ENCODE measurements at regions not wholly inside any gene's neighbourhood (a gene's known extent, or its start where the extent isn't known, plus 50 kb on each side); places are given as distances from the start of the nearest gene placed in this dataset.

- CTCF ChIA-PET = no interaction called here
- no peak for DNase-seq (ENCODE audit: low read depth, low spot score)
- POLR2A ChIA-PET = no interaction called here
- H3K4me2 ChIP-seq (ENCODE audit: insufficient read depth, low read length) = no peak overlapping the region
- H3K79me2 ChIP-seq (ENCODE audit: control insufficient read depth, insufficient read depth, low read length) = no peaks in the 10 kb centered on the region
- no peaks in the 10 kb centered on the region for H3K36me3 ChIP-seq (ENCODE audit: control insufficient read depth in 2 of 2, extremely low read depth in 1 of 2, insufficient read depth in 2 of 2, low read length in 2 of 2)
- FAIRE-seq = no peak
- H3K27me3 ChIP-seq (ENCODE audit: control insufficient read depth in 2 of 2, insufficient read depth in 2 of 2, low read length in 2 of 2) = no peaks in the 10 kb centered on the region
- H3K27ac ChIP-seq (ENCODE audit: insufficient read depth, low read depth, low read length) = no peak overlapping the region
- no peaks in the 10 kb centered on the region for H3K9me3 ChIP-seq (replicated peaks; ENCODE audit: control insufficient read depth, insufficient read depth, low read length)
- no peaks in the 10 kb centered on the region for H3K9me1 ChIP-seq (replicated peaks; ENCODE audit: control insufficient read depth, extremely low read depth, insufficient read depth, low read length)
- dilution Hi-C loops (cut with MboI; ENCODE audit: extremely low pct_ligation_motif_present, low sequenced_read_pairs) (no loop called here), intact Hi-C loops (cut with micrococcal nuclease) (no loop called here)
- no TSS peak for BruUV-seq (replicated peaks)
- H2AFZ ChIP-seq (ENCODE audit: low read depth, low read length) = no peak overlapping the region
- H3K4me3 ChIP-seq (replicated peaks in 1 of 3; ENCODE audit: insufficient read depth in 1 of 3, low read depth in 1 of 3, low read length in 3 of 3) = no peak overlapping the region
- TF ChIP-seq FOS (IDR thresholded peaks at IDR 0.05; ENCODE audit: borderline replicate concordance, insufficient read depth, low read length) = no peak
- TF ChIP-seq JUN (IDR thresholded peaks at IDR 0.05; ENCODE audit: borderline replicate concordance, insufficient read depth, insufficient read length, low read depth) = no peak
- TF ChIP-seq POLR2A (IDR thresholded peaks at IDR 0.05; ENCODE audit: low read depth, low read length) = no peak
- TF ChIP-seq MYC (IDR thresholded peaks at IDR 0.05; ENCODE audit: low read depth, low read length) = no peak
- no peak for TF ChIP-seq GATA2 (IDR thresholded peaks at IDR 0.05; ENCODE audit: insufficient read depth, insufficient read length, low read depth, low read length)
- TF ChIP-seq CTCF (IDR thresholded peaks at IDR 0.05; ENCODE audit: extremely low read depth in 1 of 2, insufficient read depth in 1 of 2, low read depth in 1 of 2, low read length in 2 of 2) = no peak
- no peak for TF ChIP-seq EZH2 (IDR thresholded peaks at IDR 0.05; ENCODE audit: borderline replicate concordance, low read depth, low read length, severe bottlenecking)
- no peak for TF ChIP-seq POLR2AphosphoS5 (IDR thresholded peaks at IDR 0.05; ENCODE audit: insufficient read depth, low read depth, low read length)
- TF ChIP-seq MAX (IDR thresholded peaks at IDR 0.05; ENCODE audit: insufficient read depth, insufficient read length) = no peak
- no peak overlapping the region for H3K9ac ChIP-seq (replicated peaks; ENCODE audit: extremely low read depth, insufficient read depth, low read length)
- no peaks in the 10 kb centered on the region for H4K20me1 ChIP-seq (replicated peaks; ENCODE audit: control insufficient read depth, extremely low read depth, insufficient read depth, low read length)
- H3K4me1 ChIP-seq (ENCODE audit: control insufficient read depth, extremely low read depth, insufficient read depth, low read length) = no peaks in the 10 kb centered on the region
These were observed 388.5 kb upstream of the CHRM2 start for GRCh38 chr7:136479922-136480321.

All from endothelial cell of umbilical vein (primary cell).